HEK293T (cell line): ENCODE measurements at regions not wholly inside any gene's neighbourhood (a gene's known extent, or its start where the extent isn't known, plus 50 kb on each side); places are given as distances from the start of the nearest gene placed in this dataset.

Experiments used
- BHLHE40 ChIP-seq: fragments of 450-650 bp; IDR thresholded peaks from 2 replicates; pipeline ENCODE4 v1.6.1; 2016; ENCODE audit warnings: mild to moderate bottlenecking, moderate library complexity, borderline replicate concordance
- FOXA1 ChIP-seq: fragments of 450-650 bp; IDR thresholded peaks from 2 replicates; pipeline ENCODE4 v1.6.1; 2016; ENCODE audit warnings: mild to moderate bottlenecking
- FOXM1 ChIP-seq: fragments of 450-650 bp; IDR thresholded peaks from 2 replicates; pipeline ENCODE4 v1.6.1; 2017; ENCODE audit warnings: mild to moderate bottlenecking, borderline replicate concordance
- HDGF ChIP-seq: fragments of 450-650 bp; IDR thresholded peaks from 2 replicates; pipeline ENCODE4 v1.6.1; 2017; ENCODE audit warnings: antibody characterized with exemption, borderline replicate concordance
- LEF1 ChIP-seq: fragments of 450-650 bp; IDR thresholded peaks from 2 replicates; pipeline ENCODE4 v1.6.1; 2017; ENCODE audit warnings: mild to moderate bottlenecking, borderline replicate concordance
- SP1 ChIP-seq: fragments of 450-650 bp; IDR thresholded peaks from 2 replicates; pipeline ENCODE4 v1.6.1; 2017
- SUZ12 ChIP-seq: fragments of 450-650 bp; IDR thresholded peaks from 2 replicates; pipeline ENCODE4 v1.6.1; 2016; ENCODE audit warnings: mild to moderate bottlenecking
- TARDBP ChIP-seq: fragments of 450-650 bp; IDR thresholded peaks from 2 replicates; pipeline ENCODE4 v1.6.1; 2016
- TF ChIP-seq, protein P1 (sequence below): fragments of 450-650 bp; IDR thresholded peaks from 2 replicates; pipeline ENCODE4 v1.6.1; 2016

DNA sequence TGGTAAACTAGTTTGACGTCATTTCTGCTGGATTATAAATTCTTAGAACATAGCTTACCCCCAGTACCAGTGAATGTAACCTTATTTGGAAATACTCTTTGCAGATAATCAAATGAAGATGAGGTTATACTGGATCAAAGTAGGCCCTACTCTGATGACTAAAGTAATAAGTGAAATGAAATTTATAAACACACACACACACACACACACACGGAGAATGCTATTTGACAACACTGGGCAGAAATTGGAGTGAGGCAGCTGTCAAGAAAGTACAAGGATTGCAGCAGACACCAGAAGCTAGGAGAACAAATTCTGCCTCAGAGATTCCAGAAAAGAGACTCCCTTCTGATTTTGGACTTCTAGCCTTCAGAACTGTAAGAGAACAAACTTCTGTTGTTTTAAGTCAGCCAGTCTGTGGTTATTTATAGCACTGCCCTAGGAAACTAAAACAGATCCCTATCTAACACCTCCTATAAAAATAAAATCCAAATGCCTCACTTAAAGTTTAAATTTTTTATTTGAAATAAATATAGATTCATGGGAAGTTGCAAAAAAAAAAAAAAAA, 448.6 kb downstream of the PCDH18 start:
- TF ChIP-seq FOXM1 (no peak), BHLHE40 (no peak), LEF1 (no peak), FOXA1 (no peak), SUZ12 (no peak), SP1 (no peak), TARDBP (no peak), HDGF (no peak)
- TF ChIP-seq, protein P1, sequence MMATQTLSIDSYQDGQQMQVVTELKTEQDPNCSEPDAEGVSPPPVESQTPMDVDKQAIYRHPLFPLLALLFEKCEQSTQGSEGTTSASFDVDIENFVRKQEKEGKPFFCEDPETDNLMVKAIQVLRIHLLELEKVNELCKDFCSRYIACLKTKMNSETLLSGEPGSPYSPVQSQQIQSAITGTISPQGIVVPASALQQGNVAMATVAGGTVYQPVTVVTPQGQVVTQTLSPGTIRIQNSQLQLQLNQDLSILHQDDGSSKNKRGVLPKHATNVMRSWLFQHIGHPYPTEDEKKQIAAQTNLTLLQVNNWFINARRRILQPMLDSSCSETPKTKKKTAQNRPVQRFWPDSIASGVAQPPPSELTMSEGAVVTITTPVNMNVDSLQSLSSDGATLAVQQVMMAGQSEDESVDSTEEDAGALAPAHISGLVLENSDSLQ = no peak
